DND-41 (cell line): ENCODE measurements at regions not wholly inside any gene's neighbourhood (a gene's known extent, or its start where the extent isn't known, plus 50 kb on each side); places are given as distances from the start of the nearest gene placed in this dataset.

Source experiments
- CTCF ChIP-seq: IDR thresholded peaks from 2 replicates; pipeline ENCODE4 v1.5.1; 2012; ENCODE audit warnings: borderline replicate concordance, low read length, moderate library complexity, mild to moderate bottlenecking; ENCODE audit not compliant: poor library complexity, severe bottlenecking; ENCODE audit errors: extremely low read depth
- EZH2 ChIP-seq: IDR thresholded peaks from 3 replicates; pipeline ENCODE4 v1.6.1; 2012; ENCODE audit warnings: borderline replicate concordance, low read depth, mild to moderate bottlenecking, moderate library complexity, low read length, inconsistent platforms; ENCODE audit not compliant: severe bottlenecking

DNA sequence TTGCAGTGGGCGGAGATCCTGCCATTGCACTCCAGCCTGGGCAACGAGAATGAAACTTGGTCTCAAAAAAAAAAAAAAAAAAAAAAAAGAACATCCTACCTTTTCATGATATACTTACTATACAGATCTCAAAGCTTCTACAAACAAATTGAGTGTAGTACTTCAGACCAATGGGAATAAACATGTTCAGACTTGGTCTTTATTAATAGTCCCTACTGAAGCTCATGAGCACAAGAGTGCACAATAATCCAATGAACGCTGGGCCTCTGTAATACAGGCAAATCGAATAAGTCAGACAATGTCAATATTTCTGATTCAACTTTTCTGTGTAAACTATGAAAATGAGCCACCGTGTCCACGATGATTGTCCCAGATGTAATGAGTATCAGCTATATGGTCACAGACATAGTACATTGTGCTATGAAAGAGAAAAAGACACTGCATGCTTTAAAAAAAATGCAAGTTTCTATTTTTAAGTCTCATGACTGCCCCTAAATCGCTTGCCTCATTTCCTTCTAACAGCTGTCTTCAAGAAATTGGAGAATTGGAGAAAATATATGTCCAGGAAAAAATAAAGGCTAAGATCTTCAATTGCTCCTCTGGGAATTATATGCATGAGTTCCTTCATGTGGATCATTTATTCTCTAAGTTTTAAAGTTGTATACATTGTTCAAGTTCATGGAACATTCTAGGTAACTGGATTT lies 64.0 kb upstream of the CTTNBP2 start:
- no peak for TF ChIP-seq CTCF
- no peak for TF ChIP-seq EZH2
